Adrenal gland (tissue), 9 donors: ENCODE measurements at regions not wholly inside any gene's neighbourhood (a gene's known extent, or its start where the extent isn't known, plus 50 kb on each side); places are given as distances from the start of the nearest gene placed in this dataset.
A peak's percentile ranks its signal among the peaks of the same experiment; 100 is the strongest.

Source experiments
- DNase-seq, 7 donors: peaks; one replicate each; pipeline ENCODE4 v3.0.0-alpha.2; 2019 to 2020
- H3K27ac ChIP-seq, 5 donors: fragments of 200-600 bp; sonication (generic) in 4 of 5; 1 replicate in 3 of 5; 2 replicates in 2 of 5; pipeline versions ENCODE4 v1.5.1 to v1.8.0; 2016 to 2020; ENCODE audit warnings: mild to moderate bottlenecking in 1 of 5
- H3K27me3 ChIP-seq: fragments of 200-600 bp; 2 replicates; pipeline ENCODE4 v1.8.0; 2021
- H3K36me3 ChIP-seq, 2 donors: fragments of 200-600 bp; replicated peaks in 1 of 2; 1 replicate in 1 of 2; 2 replicates in 1 of 2; pipeline versions ENCODE4 v1.5.1 to v1.8.0; 2018 to 2022
- H3K4me1 ChIP-seq, 2 donors: fragments of 200-600 bp; replicated peaks in 1 of 2; 1 replicate in 1 of 2; 2 replicates in 1 of 2; pipeline versions ENCODE4 v1.5.1 to v1.8.0; 2018 to 2021
- H3K4me3 ChIP-seq, 4 donors: fragments of 200-600 bp; sonication (generic) in 3 of 4; one replicate each; pipeline ENCODE4 v1.5.1; 2016 to 2018
- H3K9me3 ChIP-seq, 3 donors: fragments of 200-600 bp; sonication (generic) in 1 of 3; replicated peaks in 1 of 3; 1 replicate in 2 of 3; 2 replicates in 1 of 3; pipeline versions ENCODE4 v1.5.1 to v1.8.0; 2016 to 2021
- POLR2A ChIP-seq, 2 donors: fragments of 450-650 bp; IDR thresholded peaks; one replicate each; pipeline ENCODE4 v1.6.1; 2017; ENCODE audit warnings: antibody characterized with exemption in 2 of 2, mild to moderate bottlenecking in 2 of 2, moderate library complexity in 1 of 2
- WGBS, 4 donors: extraction: QIAGEN DNeasy Blood & Tissue Kit in 2 of 4; methylation state at CpG; one replicate each; pipeline versions ENCODE4 v1.1.5 to v1.1.7; 2013 to 2017; 5-methylcytosine and 5-hydroxymethylcytosine counted together
- intact Hi-C, 2 donors: fragments of 100-400 bp; cut with DNase I; formaldehyde crosslinking; loops; one replicate each; pipeline versions ENCODE4 v1.14.1 to v1.15.0; 2022 to 2023
- TF ChIP-seq, protein P1 (sequence below), 6 experiments: fragments of 450-650 bp in 4 of 6; fragments of 200-600 bp in 2 of 6; sonication (generic) in 1 of 6; IDR thresholded peaks; 1 replicate in 5 of 6; 2 replicates in 1 of 6; pipeline versions ENCODE4 v1.5.1 to v1.8.0; 2016 to 2021; ENCODE audit warnings: antibody characterized with exemption in 6 of 6, mild to moderate bottlenecking in 2 of 6, moderate library complexity in 1 of 6
- donor health status: healthy with polysubstance abuse.
- donor health status: Bipolar disorder and iron deficiency.
- donor health status: DM: yes; HTN: yes; CAD: no.
- donor health status: DM: no; HTN: no; CAD: no.
- donor health status: DM: no; HTN: no; CAD: no.

DNA sequence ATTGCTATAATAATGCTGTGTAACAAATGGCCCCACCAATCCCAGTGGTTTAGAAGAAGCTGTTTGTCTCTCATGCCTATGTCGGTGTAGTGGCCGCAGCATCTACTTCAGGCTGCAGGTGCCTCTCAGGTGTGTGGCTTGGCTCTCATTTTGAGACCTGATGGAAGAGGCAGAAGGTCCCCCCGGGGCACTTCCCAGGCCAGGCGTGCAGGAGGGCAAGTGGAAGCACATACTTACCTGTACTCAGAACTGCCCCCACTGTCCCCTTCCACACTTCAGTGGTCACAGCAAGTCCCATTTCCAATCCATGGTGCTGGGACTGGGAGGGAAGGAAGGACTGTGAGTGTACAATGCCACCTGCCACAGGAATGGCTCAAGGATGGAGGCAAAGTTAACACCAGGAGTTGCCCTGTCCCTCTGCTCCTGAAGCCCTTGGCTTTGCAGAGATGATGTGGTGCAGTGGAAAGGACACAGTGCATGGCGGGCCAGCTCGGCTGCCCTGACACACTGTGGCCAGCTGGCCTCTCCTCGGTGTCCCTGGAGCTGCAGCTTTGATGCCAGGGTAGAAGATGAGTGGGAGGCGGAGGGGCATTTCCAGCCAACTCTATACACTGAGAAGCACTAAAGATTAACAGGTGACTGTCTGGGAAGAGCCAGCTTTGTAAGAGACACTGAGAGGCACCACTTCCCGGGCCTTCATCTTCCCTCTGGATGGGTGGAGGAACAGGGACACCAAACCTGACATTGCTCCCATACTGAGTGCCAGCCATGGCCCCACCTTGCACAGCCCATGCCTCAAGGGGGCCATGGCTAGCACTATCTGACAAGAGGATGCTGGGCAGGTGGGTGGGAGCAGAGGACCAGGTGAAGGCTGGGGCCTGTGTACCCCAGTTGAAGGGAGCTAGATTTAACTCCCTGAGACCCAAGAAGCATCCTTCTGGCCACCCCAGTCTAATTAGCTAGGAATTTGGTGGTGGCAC is 105.9 kb downstream of the METRNL start:
- no peaks in the 10 kb centered on the region for H3K4me1 ChIP-seq
- no peak overlapping the region for H3K4me3 ChIP-seq
- WGBS, 4 donors = 88 to 93% (median 89%) methylated on average over 5 to 9 of the region's 9 CpGs
- no peak overlapping the region for H3K27ac ChIP-seq
- H3K9me3 ChIP-seq = no peaks in the 10 kb centered on the region
- intact Hi-C loops = no loop called here
- no peaks in the 10 kb centered on the region for H3K27me3 ChIP-seq
- H3K36me3 ChIP-seq = no peaks in the 10 kb centered on the region
- peak in 2 of 7 donors; percentile 12 to 31 for DNase-seq
- TF ChIP-seq POLR2A (IDR thresholded peaks at IDR 0.05) = no peak
- TF ChIP-seq, protein P1, sequence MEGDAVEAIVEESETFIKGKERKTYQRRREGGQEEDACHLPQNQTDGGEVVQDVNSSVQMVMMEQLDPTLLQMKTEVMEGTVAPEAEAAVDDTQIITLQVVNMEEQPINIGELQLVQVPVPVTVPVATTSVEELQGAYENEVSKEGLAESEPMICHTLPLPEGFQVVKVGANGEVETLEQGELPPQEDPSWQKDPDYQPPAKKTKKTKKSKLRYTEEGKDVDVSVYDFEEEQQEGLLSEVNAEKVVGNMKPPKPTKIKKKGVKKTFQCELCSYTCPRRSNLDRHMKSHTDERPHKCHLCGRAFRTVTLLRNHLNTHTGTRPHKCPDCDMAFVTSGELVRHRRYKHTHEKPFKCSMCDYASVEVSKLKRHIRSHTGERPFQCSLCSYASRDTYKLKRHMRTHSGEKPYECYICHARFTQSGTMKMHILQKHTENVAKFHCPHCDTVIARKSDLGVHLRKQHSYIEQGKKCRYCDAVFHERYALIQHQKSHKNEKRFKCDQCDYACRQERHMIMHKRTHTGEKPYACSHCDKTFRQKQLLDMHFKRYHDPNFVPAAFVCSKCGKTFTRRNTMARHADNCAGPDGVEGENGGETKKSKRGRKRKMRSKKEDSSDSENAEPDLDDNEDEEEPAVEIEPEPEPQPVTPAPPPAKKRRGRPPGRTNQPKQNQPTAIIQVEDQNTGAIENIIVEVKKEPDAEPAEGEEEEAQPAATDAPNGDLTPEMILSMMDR (IDR thresholded peaks at IDR 0.05) = no peak

GRCh38 chr17:83186226-83186625 is 106.8 kb downstream of the METRNL start:
- no peak overlapping the region for H3K27ac ChIP-seq
- H3K27me3 ChIP-seq = no peaks in the 10 kb centered on the region
- intact Hi-C loops = no loop called here
- H3K4me3 ChIP-seq = no peak overlapping the region
- no peaks in the 10 kb centered on the region for H3K9me3 ChIP-seq
- H3K36me3 ChIP-seq = no peaks in the 10 kb centered on the region
- 0 to 44% (median 41%) methylated on average over 1 to 4 of the region's 4 CpGs for WGBS, 4 donors
- H3K4me1 ChIP-seq = no peaks in the 10 kb centered on the region
- DNase-seq = peak in 1 of 7 donors; percentile 8
- no peak for TF ChIP-seq POLR2A (IDR thresholded peaks at IDR 0.05)

DNA sequence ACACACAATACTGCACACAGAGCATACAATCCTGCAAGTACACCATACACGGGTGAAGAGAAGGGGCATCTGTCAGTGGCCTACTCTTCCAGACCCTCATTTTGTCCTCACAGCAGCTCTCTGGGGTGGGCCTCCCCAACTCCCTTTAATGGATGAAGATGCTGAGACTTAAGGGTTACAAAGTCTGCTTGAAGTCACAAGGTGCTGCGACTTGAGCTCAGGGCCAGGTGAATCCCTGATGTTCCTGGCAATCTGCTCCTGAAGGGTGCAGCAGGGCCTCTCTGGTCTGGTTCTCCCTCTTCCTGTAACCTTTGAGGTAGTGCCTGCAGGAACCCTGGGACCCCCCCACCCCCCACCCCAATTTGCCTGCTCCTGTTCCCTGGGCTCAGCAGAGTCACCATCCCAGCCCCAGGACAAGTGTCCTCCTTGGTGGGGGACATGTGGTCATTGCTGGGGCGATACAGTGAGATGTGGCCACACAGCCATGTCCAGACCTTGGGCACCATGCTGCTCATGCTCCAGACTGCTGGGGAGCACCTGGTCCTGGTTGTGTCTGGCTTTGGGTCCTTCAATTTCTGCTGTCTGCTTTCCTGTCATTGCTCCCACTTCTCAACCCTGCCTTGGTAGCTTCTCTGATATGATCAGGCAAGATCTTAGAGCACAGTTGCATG is 107.5 kb downstream of the METRNL start:
- no peak for TF ChIP-seq POLR2A (IDR thresholded peaks at IDR 0.05)
- TF ChIP-seq, protein P1 (IDR thresholded peaks at IDR 0.05) = no peak

DNA sequence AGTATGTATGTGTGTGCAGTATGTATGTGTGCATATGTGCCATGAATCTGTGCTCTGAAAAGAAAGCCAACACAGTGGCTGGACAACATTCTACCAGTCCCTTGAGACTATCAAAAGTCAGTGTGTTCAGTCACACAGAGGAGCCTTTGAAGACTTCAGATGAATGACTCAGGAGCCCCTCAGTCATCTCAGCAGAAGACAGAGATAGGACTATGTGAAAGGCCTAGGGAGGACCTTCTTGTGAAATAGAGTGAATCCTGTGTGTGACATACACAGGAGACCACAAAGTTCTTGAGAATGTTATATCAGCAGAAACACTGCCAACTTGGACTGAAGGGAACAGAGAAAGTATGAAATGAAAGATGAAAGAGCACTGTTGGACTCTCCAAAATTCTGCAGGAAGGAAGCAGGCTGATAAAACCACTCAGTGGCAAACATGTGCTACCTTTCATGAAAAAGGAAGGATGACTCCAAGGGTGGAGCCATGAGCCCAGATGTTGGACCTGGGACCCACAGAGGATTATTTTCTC is 108.4 kb downstream of the METRNL start:
- Histone ChIP-seq H3K36me3 (no peaks in the 10 kb centered on the region), H3K4me3 (no peak overlapping the region), H3K4me1 (no peaks in the 10 kb centered on the region), H3K27ac (no peak overlapping the region), H3K27me3 (no peaks in the 10 kb centered on the region), H3K9me3 (no peaks in the 10 kb centered on the region)
- no peak for DNase-seq
- TF ChIP-seq, protein P1 (IDR thresholded peaks at IDR 0.05) = no peak
- TF ChIP-seq POLR2A (IDR thresholded peaks at IDR 0.05) = no peak
- intact Hi-C loops = no loop called here

More for the DNA sequence above, 107.5 kb downstream of the METRNL start:
- H3K27me3 ChIP-seq = no peaks in the 10 kb centered on the region
- 85 to 93% (median 87%) methylated on average over 2 to 3 of the region's 3 CpGs for WGBS, 4 donors
- intact Hi-C loops = no loop called here
- no peak overlapping the region for H3K27ac ChIP-seq
- H3K9me3 ChIP-seq = no peaks in the 10 kb centered on the region
- H3K4me1 ChIP-seq = no peaks in the 10 kb centered on the region
- no peak overlapping the region for H3K4me3 ChIP-seq
- DNase-seq = peak in 2 of 7 donors; percentile 7 to 11
- no peaks in the 10 kb centered on the region for H3K36me3 ChIP-seq
